ENCODE measurements at regions not wholly inside any gene's neighbourhood (a gene's known extent, or its start where the extent isn't known, plus 50 kb on each side); places are given as distances from the start of the nearest gene placed in this dataset.

DNA sequence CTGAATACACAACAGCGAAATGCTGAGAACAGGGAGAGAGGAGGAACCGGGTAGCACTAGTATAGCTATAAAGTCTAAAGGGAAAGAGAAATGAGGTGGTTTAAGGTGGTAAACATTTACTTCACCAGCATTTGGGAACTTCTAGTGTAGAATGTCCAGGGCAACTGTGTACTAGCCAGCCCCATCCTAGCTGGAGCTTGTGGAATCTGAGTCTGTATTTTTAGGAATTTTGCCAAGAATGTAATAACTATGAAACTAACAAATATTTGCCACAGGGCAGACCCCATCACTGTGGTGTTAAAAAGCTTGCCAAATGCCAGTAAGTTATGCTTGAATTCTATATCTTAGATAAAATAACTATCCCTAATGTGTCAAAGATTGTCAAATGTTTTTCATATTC lies 398.9 kb upstream of the MIS18BP1 start:
- no peaks in the 10 kb centered on the region for H3K36me3 ChIP-seq (ENCODE audit: control insufficient read depth, insufficient read depth, low read length)
- H3K27me3 ChIP-seq (ENCODE audit: control insufficient read depth in 2 of 2, insufficient read depth in 2 of 2, low read length in 2 of 2) = no peaks in the 10 kb centered on the region
- DNase-seq (ENCODE audit: extremely low read depth in 1 of 4, low spot score in 3 of 4) (no peak), FAIRE-seq (no peak), ATAC-seq (no peak)
- no peaks in the 10 kb centered on the region for H3K9me3 ChIP-seq (replicated peaks; ENCODE audit: control insufficient read depth, insufficient read depth, low read depth, low read length)
- no peaks in the 10 kb centered on the region for H4K20me1 ChIP-seq (replicated peaks; ENCODE audit: control insufficient read depth, insufficient read depth, low read length)
- POLR2A ChIA-PET = no interaction called here
- in situ Hi-C loops (cut with MboI) (no loop called here), intact Hi-C loops (cut with micrococcal nuclease) (no loop called here)
- 3% methylated on average over 2 of the region's 2 CpGs for WGBS (ENCODE audit: insufficient coverage, low coverage, missing lambda C conversion rate)
- no peak overlapping the region for H3K4me2 ChIP-seq (ENCODE audit: insufficient read depth, low read length)
- TF ChIP-seq HIVEP1 (CRISPR knock-in tag; IDR thresholded peaks at IDR 0.05) (no peak), PML (IDR thresholded peaks at IDR 0.05; ENCODE audit: low read length) (no peak), NR2F6 (CRISPR knock-in tag; IDR thresholded peaks at IDR 0.05) (no peak), MXI1 (IDR thresholded peaks at IDR 0.05; ENCODE audit: low read depth, low read length) (no peak)
- H3K79me2 ChIP-seq (ENCODE audit: control insufficient read depth, insufficient read depth, low read length) = no peaks in the 10 kb centered on the region
- no TSS peak for BruUV-seq (replicated peaks)
- no peak overlapping the region for H3K4me3 ChIP-seq
- no peaks in the 10 kb centered on the region for H3K4me1 ChIP-seq (replicated peaks in 1 of 2; ENCODE audit: control insufficient read depth in 2 of 2, insufficient read depth in 2 of 2, low read length in 2 of 2)
- H3K9me1 ChIP-seq (ENCODE audit: control insufficient read depth, insufficient read depth, low read length) = no peaks in the 10 kb centered on the region
- CTCF ChIA-PET (ENCODE audit: low intra/inter-chr PET ratio) = no interaction called here
- no peak overlapping the region for H3K27ac ChIP-seq (ENCODE audit: extremely low read depth, low read depth, low read length)
- no peak overlapping the region for H2AFZ ChIP-seq (ENCODE audit: low read depth, low read length)
- H3K9ac ChIP-seq (ENCODE audit: insufficient read depth in 1 of 2, low read depth in 2 of 2, low read length in 2 of 2) = no peak overlapping the region

DNA sequence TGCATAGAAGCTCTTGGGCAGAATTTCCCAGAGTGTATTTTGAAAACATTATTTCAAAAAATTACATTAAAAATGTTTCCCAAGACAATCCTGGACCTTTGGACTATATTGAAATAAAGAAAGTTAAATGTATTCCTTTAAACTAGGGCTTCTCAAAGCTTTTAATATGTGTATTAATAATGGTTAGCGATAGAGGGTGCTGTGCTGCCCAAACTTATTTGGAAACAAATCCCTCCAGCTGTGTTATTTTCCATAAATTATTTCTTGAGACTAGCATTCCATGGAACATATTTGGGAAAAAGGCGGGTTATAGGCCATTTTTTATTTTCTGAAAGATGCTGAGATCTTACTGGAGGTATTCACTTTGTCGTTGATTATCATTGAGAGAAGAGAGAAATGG lies 397.8 kb upstream of the MIS18BP1 start:
- no peak for FAIRE-seq
- in situ Hi-C loops (cut with MboI) = no loop called here
- Histone ChIP-seq H3K9me3 (replicated peaks; ENCODE audit: control insufficient read depth, insufficient read depth, low read depth, low read length) (no peaks in the 10 kb centered on the region), H3K27ac (ENCODE audit: extremely low read depth, low read depth, low read length) (no peak overlapping the region), H3K36me3 (ENCODE audit: control insufficient read depth, insufficient read depth, low read length) (no peaks in the 10 kb centered on the region), H3K4me3 (no peak overlapping the region), H3K9me1 (ENCODE audit: control insufficient read depth, insufficient read depth, low read length) (no peaks in the 10 kb centered on the region), H4K20me1 (replicated peaks; ENCODE audit: control insufficient read depth, insufficient read depth, low read length) (no peaks in the 10 kb centered on the region), H3K4me2 (ENCODE audit: insufficient read depth, low read length) (no peak overlapping the region), H3K4me1 (replicated peaks in 1 of 2; ENCODE audit: control insufficient read depth in 2 of 2, insufficient read depth in 2 of 2, low read length in 2 of 2) (no peaks in the 10 kb centered on the region), H2AFZ (ENCODE audit: low read depth, low read length) (no peak overlapping the region), H3K9ac (ENCODE audit: insufficient read depth in 1 of 2, low read depth in 2 of 2, low read length in 2 of 2) (no peak overlapping the region), H3K27me3 (ENCODE audit: control insufficient read depth in 2 of 2, insufficient read depth in 2 of 2, low read length in 2 of 2) (no peaks in the 10 kb centered on the region), H3K79me2 (ENCODE audit: control insufficient read depth, insufficient read depth, low read length) (no peaks in the 10 kb centered on the region)
- intact Hi-C loops (cut with micrococcal nuclease) = no loop called here
- ATAC-seq = no peak
- no TSS peak for BruUV-seq (replicated peaks)
- 0% methylated on average over 2 of the region's 3 CpGs for WGBS (ENCODE audit: insufficient coverage, low coverage, missing lambda C conversion rate)
- ChIA-PET POLR2A (no interaction called here), CTCF (ENCODE audit: low intra/inter-chr PET ratio) (no interaction called here)
- TF ChIP-seq ZNF354B (CRISPR knock-in tag; IDR thresholded peaks at IDR 0.05) = no peak
- TF ChIP-seq, protein P1, sequence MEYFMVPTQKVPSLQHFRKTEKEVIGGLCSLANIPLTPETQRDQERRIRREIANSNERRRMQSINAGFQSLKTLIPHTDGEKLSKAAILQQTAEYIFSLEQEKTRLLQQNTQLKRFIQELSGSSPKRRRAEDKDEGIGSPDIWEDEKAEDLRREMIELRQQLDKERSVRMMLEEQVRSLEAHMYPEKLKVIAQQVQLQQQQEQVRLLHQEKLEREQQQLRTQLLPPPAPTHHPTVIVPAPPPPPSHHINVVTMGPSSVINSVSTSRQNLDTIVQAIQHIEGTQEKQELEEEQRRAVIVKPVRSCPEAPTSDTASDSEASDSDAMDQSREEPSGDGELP (CRISPR knock-in tag; IDR thresholded peaks at IDR 0.05; ENCODE audit: borderline replicate concordance) = no peak
- no peak for TF ChIP-seq ZKSCAN8 (CRISPR knock-in tag; IDR thresholded peaks at IDR 0.05)
- DNase-seq (ENCODE audit: extremely low read depth in 1 of 4, low spot score in 3 of 4) = no peak
